ENCODE measurements at regions not wholly inside any gene's neighbourhood (a gene's known extent, or its start where the extent isn't known, plus 50 kb on each side); places are given as distances from the start of the nearest gene placed in this dataset.

DNA sequence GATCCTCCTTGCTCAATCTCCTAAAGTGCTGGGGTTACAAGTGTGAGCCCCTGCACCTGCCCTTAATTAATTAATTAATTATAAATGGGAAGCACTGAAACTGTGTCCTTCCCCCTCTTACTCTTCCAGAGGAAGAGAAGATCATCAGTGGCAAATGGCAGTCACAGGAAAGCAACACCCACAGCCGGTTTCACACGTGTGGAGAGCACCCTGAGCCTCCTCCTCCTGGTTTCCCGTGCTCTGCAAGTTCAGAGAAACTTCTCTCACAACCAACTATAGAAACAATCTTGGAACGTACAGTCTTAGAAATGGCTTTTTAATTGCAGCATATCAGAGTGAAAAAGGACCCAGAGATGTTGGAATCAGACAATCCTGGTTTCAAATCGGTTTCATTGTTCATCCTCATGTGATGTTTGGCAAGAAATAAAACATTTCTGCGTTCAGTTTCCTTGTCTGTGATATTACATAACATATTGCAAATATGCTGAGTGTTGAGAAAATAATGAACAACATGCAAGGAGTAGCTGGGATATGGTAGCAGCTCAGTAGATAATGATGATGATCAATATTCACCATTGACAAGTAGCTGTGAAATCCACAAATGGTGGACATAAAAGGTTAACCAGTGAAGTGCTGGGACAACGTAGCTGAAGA, 141.0 kb upstream of the KCTD1 start:
- TF ChIP-seq POLR2AphosphoS5 (IDR thresholded peaks at IDR 0.05; ENCODE audit: low read depth, low read length) = no peak
- no peak for TF ChIP-seq TAF1 (IDR thresholded peaks at IDR 0.05; ENCODE audit: borderline replicate concordance, insufficient read depth, low read length)
- TF ChIP-seq, protein P1, sequence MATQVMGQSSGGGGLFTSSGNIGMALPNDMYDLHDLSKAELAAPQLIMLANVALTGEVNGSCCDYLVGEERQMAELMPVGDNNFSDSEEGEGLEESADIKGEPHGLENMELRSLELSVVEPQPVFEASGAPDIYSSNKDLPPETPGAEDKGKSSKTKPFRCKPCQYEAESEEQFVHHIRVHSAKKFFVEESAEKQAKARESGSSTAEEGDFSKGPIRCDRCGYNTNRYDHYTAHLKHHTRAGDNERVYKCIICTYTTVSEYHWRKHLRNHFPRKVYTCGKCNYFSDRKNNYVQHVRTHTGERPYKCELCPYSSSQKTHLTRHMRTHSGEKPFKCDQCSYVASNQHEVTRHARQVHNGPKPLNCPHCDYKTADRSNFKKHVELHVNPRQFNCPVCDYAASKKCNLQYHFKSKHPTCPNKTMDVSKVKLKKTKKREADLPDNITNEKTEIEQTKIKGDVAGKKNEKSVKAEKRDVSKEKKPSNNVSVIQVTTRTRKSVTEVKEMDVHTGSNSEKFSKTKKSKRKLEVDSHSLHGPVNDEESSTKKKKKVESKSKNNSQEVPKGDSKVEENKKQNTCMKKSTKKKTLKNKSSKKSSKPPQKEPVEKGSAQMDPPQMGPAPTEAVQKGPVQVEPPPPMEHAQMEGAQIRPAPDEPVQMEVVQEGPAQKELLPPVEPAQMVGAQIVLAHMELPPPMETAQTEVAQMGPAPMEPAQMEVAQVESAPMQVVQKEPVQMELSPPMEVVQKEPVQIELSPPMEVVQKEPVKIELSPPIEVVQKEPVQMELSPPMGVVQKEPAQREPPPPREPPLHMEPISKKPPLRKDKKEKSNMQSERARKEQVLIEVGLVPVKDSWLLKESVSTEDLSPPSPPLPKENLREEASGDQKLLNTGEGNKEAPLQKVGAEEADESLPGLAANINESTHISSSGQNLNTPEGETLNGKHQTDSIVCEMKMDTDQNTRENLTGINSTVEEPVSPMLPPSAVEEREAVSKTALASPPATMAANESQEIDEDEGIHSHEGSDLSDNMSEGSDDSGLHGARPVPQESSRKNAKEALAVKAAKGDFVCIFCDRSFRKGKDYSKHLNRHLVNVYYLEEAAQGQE (IDR thresholded peaks at IDR 0.05; ENCODE audit: insufficient read depth in 1 of 2, low read depth in 2 of 2, low read length in 2 of 2) = no peak

Measured in PFSK-1 (cell line).